ENCODE measurements at regions not wholly inside any gene's neighbourhood (a gene's known extent, or its start where the extent isn't known, plus 50 kb on each side); places are given as distances from the start of the nearest gene placed in this dataset.

DNA sequence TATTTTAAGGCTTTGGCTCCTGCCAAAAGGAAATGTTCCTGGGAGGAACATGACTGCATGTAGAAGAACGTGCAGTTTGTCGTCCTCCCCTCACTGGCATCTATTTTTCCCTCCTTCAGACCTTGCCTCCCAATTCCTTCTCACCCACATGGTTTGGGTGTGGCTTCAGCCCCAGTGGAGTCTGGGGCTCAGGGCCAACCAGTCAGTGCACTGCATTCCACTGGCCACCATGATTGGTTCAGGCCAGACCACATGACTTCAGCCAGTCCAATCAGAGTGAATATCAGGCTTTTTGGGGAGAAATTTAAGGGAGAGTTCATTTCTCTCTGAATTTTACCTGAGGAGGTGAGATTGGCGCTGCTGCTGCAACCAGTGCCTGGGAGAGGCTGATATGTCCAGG, 171.6 kb downstream of the ZIC5 start:
- H3K27ac ChIP-seq, result no peak overlapping the region
- TF ChIP-seq, protein P1, sequence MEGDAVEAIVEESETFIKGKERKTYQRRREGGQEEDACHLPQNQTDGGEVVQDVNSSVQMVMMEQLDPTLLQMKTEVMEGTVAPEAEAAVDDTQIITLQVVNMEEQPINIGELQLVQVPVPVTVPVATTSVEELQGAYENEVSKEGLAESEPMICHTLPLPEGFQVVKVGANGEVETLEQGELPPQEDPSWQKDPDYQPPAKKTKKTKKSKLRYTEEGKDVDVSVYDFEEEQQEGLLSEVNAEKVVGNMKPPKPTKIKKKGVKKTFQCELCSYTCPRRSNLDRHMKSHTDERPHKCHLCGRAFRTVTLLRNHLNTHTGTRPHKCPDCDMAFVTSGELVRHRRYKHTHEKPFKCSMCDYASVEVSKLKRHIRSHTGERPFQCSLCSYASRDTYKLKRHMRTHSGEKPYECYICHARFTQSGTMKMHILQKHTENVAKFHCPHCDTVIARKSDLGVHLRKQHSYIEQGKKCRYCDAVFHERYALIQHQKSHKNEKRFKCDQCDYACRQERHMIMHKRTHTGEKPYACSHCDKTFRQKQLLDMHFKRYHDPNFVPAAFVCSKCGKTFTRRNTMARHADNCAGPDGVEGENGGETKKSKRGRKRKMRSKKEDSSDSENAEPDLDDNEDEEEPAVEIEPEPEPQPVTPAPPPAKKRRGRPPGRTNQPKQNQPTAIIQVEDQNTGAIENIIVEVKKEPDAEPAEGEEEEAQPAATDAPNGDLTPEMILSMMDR (conservative IDR thresholded peaks at IDR 0.05), result no peak
- no peak for TF ChIP-seq ZFX (IDR thresholded peaks at IDR 0.05)

DNA sequence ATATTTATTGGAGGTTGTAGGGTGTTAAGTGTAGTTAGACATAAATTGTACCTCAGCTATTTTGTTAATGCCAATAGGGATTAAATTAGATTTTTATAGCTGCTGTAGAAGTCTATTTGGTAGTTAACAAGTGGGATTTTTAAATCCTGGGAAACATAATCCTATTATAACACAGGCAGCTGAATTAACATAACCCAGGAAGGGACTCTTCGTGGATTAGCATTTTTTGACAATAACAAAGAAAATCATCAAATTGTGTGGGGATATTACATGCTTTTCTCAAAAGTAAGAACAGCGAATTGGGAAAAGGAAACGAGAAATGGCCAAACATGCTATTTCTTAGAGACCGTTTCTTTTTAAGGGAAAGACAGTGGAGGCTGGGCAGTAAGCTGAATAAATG, 172.8 kb downstream of the ZIC5 start:
- TF ChIP-seq ZFX (IDR thresholded peaks at IDR 0.05), result no peak
- TF ChIP-seq, protein P1 (conservative IDR thresholded peaks at IDR 0.05), result no peak
- no peak overlapping the region for H3K27ac ChIP-seq

DNA sequence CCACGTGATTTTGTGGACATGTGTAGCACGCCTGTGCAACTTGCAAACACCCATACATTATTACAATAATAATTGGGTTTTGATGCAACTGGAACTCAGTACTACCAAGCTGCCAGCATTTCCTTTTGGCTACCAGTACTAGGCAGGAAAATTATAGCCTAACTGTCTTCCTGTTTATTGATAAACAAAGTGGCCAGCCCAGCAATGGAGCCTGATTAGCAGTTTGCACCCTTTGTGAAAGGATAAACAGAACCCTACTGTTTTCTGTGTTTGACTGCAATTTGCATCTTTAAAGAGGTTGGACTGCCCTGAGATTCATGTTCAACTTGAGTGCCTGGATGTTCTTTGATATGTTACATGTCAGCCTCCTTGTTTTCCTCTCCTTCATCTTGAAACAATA, 173.9 kb downstream of the ZIC5 start:
- TF ChIP-seq, protein P1 (conservative IDR thresholded peaks at IDR 0.05), result no peak
- no peak for TF ChIP-seq ZFX (IDR thresholded peaks at IDR 0.05)
- H3K27ac ChIP-seq, result no peak overlapping the region

DNA sequence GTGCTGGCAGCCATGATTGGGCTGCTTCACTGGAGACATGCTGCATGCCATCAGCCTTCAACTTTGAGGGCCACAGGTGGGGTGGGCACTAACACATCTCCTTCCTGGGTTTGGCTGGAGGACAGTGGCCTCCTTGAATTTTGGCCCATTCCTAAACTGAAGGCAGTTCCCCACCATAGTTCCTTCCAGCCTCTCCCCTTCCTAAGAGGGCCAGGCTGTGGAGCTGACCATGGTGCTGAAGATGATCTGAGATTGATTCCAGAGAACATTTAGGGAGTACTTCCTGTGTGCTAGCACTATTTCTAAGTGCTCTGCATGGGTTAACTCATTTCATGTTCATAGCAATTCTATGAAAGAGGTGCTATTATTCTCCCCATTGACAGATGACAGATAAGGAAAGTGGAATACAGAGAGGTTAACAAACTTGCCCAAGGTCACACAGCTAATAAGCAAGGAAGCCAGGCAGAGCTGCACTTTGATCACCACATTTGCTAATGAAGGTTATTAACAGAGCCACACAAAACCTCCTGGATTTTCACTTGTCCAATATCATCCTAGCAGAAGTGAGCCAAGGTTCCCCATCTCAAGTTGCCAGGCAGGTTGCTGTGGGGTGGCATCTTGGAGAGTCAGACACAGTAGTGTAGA, 175.3 kb downstream of the ZIC5 start:
- no peak overlapping the region for H3K27ac ChIP-seq
- no peak for TF ChIP-seq ZFX (IDR thresholded peaks at IDR 0.05)
- TF ChIP-seq, protein P1 (conservative IDR thresholded peaks at IDR 0.05), result no peak

DNA sequence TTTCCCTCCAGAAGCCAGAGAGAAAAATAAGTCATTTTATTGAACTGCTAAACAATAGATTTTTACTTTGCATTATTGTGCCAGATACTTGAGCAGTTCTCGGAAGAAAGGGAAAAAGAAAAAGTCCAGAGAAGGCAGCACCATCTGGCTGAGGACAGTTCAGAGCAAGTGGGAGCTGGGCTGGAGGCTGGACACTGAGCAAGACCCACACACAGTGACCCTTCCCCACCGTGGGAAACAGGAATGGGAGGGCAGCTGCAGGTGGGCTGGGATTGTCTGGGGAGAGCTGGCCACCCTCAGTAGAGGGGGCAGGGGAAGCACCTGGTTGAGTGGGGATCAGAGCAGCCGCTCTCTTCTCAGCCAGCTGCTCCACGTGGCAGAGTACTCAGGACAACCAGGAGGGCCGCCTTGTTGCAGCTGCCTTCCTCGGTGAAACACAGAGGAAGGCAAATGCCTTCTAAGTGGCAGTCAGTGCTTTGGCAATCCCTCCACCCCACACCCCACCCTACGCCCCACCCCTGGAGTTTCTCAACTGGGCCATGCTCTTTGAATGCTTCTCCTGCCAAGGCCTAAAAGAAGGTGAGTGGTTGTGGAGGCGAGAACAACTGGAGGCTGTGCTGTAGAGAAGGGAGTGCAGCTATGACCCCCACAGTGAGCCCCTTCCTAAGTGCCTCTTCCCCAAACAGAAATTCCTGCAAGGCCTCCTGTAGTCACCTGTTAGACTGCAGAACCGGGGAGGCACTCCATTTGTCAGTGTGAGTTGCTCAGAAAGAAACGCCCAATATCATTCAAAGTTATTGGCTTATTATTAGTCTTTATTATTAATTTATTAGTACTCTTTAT, 179.3 kb downstream of the ZIC5 start:
- no peak overlapping the region for H3K27ac ChIP-seq

DNA sequence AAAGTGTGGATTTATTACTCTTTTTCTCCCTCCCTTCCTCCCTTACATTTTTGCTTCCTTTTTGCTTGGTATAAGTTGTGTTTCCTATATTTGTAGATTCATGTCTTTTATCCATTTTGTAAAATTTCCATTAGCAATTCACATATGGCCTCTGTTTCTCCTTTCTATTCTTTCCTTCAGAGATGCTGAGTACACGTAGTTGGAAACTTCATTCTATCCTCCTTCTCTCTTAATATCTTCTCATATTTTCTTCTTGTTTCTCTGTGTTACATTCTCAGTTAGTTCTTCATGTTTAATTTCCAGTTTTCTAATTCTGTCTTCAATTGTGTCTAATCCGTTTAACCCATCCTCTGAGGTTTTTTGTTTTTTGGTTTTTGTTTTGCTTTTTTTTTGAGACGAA, 188.9 kb downstream of the ZIC5 start:
- TF ChIP-seq ZFX (IDR thresholded peaks at IDR 0.05), result no peak
- TF ChIP-seq, protein P1 (conservative IDR thresholded peaks at IDR 0.05), result no peak
- no peak overlapping the region for H3K27ac ChIP-seq

More for the DNA sequence above, 179.3 kb downstream of the ZIC5 start:
- TF ChIP-seq ZFX (IDR thresholded peaks at IDR 0.05), result no peak
- TF ChIP-seq, protein P1 (conservative IDR thresholded peaks at IDR 0.05), result no peak

DNA sequence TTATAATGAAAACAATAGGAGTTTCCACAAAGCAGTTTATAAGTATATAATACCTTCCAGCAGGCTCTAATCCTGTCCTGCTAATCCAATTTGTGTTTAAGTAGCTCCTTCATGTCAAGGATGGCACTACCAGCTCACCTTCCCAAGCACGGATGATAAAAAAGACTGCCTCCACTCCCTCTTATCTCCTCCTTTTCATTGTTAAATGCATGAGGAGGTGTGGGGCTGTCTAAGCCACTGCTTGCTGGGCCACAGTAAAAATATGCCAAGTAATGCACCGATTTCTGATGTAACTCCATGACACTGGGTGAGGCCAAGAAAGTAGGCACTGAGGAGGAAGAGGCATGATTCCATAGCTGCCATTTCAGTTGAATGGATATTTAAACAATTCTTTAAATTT, 193.1 kb downstream of the ZIC5 start:
- H3K27ac ChIP-seq, result no peak overlapping the region
- TF ChIP-seq, protein P1 (conservative IDR thresholded peaks at IDR 0.05), result no peak
- TF ChIP-seq ZFX (IDR thresholded peaks at IDR 0.05), result no peak

Measured in C4-2B (cell line).